Erythroblast (primary cell): ENCODE measurements at regions not wholly inside any gene's neighbourhood (a gene's known extent, or its start where the extent isn't known, plus 50 kb on each side); places are given as distances from the start of the nearest gene placed in this dataset.

ENCODE experiments used
- GATA1 ChIP-seq: IDR thresholded peaks from 2 replicates; pipeline ENCODE4 v1.6.1; 2011; ENCODE audit warnings: low read depth, mild to moderate bottlenecking, control low read depth, low read length, moderate library complexity
- POLR2A ChIP-seq: IDR thresholded peaks from 2 replicates; pipeline ENCODE4 v1.6.1; 2011; ENCODE audit warnings: mild to moderate bottlenecking, low read length

- no peak for TF ChIP-seq POLR2A
- no peak for TF ChIP-seq GATA1
Measured at GRCh38 chr7:73968487-73968886, 59.5 kb upstream of the ELN start.
